WTC11 (cell line): ENCODE measurements at regions not wholly inside any gene's neighbourhood (a gene's known extent, or its start where the extent isn't known, plus 50 kb on each side); places are given as distances from the start of the nearest gene placed in this dataset.

ENCODE experiments used
- ATAC-seq: fragments of 200-7000 bp; cut with Tn5 transposase; 2 replicates; pipeline ENCODE4 v1.10.0; 2021; ENCODE audit warnings: mild to moderate bottlenecking, moderate library complexity
- CTCF ChIA-PET: fragments of 300-600 bp; sonication (Branson Sonifier 250); formaldehyde crosslinking; loops from one replicate; lab custom pipeline; 2021; ENCODE audit warnings: antibody characterized with exemption; lab: Charles Lee
- POLR2A ChIA-PET: fragments of 350-600 bp; sonication (Branson Sonifier 250); formaldehyde crosslinking; loops from one replicate; lab custom pipeline; 2021; ENCODE audit warnings: antibody characterized with exemption; lab: Charles Lee
- DNase-seq: peaks from one replicate; pipeline ENCODE4 v3.0.0; 2021; ENCODE audit warnings: low spot score
- H3K27ac Mint-ChIP-seq: 2 replicates; pipeline ENCODE4 v1.8.0; 2021; ENCODE audit warnings: mixed read lengths
- H3K27me3 Mint-ChIP-seq: 2 replicates; pipeline ENCODE4 v1.8.0; 2021; ENCODE audit warnings: low read depth, mild to moderate bottlenecking, moderate library complexity, mixed read lengths
- H3K36me3 Mint-ChIP-seq: 2 replicates; pipeline ENCODE4 v1.8.0; 2021; ENCODE audit warnings: mixed read lengths
- H3K4me1 Mint-ChIP-seq: 2 replicates; pipeline ENCODE4 v1.8.0; 2022; ENCODE audit warnings: mixed read lengths
- H3K4me3 Mint-ChIP-seq: 2 replicates; pipeline ENCODE4 v1.8.0; 2021; ENCODE audit warnings: mild to moderate bottlenecking, moderate library complexity, mixed read lengths
- H3K9me3 Mint-ChIP-seq: 2 replicates; pipeline ENCODE4 v1.8.0; 2021; ENCODE audit warnings: mixed read lengths
- AFF4 ChIP-seq: sonication (generic); formaldehyde crosslinking; IDR thresholded peaks from 2 replicates; pipeline ENCODE4 v1.8.1; 2023; ENCODE audit warnings: mild to moderate bottlenecking, missing genetic modification reagents, borderline replicate concordance
- AR ChIP-seq: fragments of 250-450 bp; sonication (Bioruptor Pico); IDR thresholded peaks from 2 replicates; pipeline ENCODE4 v1.9.0; 2021; ENCODE audit warnings: mild to moderate bottlenecking
- ATF2 ChIP-seq: sonication (generic); formaldehyde crosslinking; IDR thresholded peaks from 2 replicates; pipeline ENCODE4 v1.8.1; 2022; ENCODE audit warnings: low read depth, missing genetic modification reagents, borderline replicate concordance
- CDX4 ChIP-seq: fragments of 250-450 bp; sonication (Bioruptor Pico); IDR thresholded peaks from 2 replicates; pipeline ENCODE4 v1.9.0; 2021; ENCODE audit warnings: moderate library complexity, mild to moderate bottlenecking, inconsistent platforms, borderline replicate concordance
- CTCF ChIP-seq: fragments of 200-600 bp; IDR thresholded peaks from 2 replicates; pipeline ENCODE4 v1.8.0; 2022; ENCODE audit warnings: antibody characterized with exemption
- E2F5 ChIP-seq: sonication (generic); formaldehyde crosslinking; IDR thresholded peaks from 2 replicates; pipeline ENCODE4 v1.8.1; 2022; ENCODE audit warnings: mild to moderate bottlenecking, moderate library complexity, missing genetic modification reagents
- EMX1 ChIP-seq: fragments of 250-450 bp; sonication (Bioruptor Pico); IDR thresholded peaks from 2 replicates; pipeline ENCODE4 v1.8.0; 2021; ENCODE audit warnings: mild to moderate bottlenecking
- IRF1 ChIP-seq: sonication (generic); formaldehyde crosslinking; IDR thresholded peaks from 2 replicates; pipeline ENCODE4 v1.8.0; 2023; ENCODE audit warnings: missing genetic modification reagents
- OVOL2 ChIP-seq: fragments of 250-450 bp; sonication (Bioruptor Pico); IDR thresholded peaks from 2 replicates; pipeline ENCODE4 v1.9.0; 2021; ENCODE audit warnings: mild to moderate bottlenecking, borderline replicate concordance
- PREB ChIP-seq: sonication (generic); formaldehyde crosslinking; IDR thresholded peaks from 2 replicates; pipeline ENCODE4 v1.8.1; 2022; ENCODE audit warnings: mild to moderate bottlenecking, missing genetic modification reagents, moderate library complexity, borderline replicate concordance
- USF1 ChIP-seq: sonication (generic); formaldehyde crosslinking; IDR thresholded peaks from 2 replicates; pipeline ENCODE4 v1.8.0; 2022; ENCODE audit warnings: mild to moderate bottlenecking, missing genetic modification reagents
- ZNF121 ChIP-seq: sonication (generic); formaldehyde crosslinking; IDR thresholded peaks from 2 replicates; pipeline ENCODE4 v1.8.0; 2023; ENCODE audit warnings: missing genetic modification reagents
- ZNF232 ChIP-seq: sonication (generic); formaldehyde crosslinking; IDR thresholded peaks from 2 replicates; pipeline ENCODE4 v1.8.0; 2022; ENCODE audit warnings: mild to moderate bottlenecking, missing genetic modification reagents
- ZNF263 ChIP-seq: sonication (generic); formaldehyde crosslinking; IDR thresholded peaks from 2 replicates; pipeline ENCODE4 v1.8.1; 2022; ENCODE audit warnings: low read depth, mild to moderate bottlenecking, moderate library complexity, missing genetic modification reagents
- ZNF396 ChIP-seq: fragments of 250-450 bp; sonication (Bioruptor Pico); IDR thresholded peaks from 2 replicates; pipeline ENCODE4 v1.8.0; 2021; ENCODE audit warnings: mild to moderate bottlenecking, moderate library complexity, borderline replicate concordance

GRCh38 chr9:90958328-90958727, 156.7 kb downstream of the SYK start:
- POLR2A ChIA-PET: interaction anchor here (0.9 kb wide), 1 partner anchor 9 kb away, joined by 3 read pairs; no protein-coding TSS in a partner anchor
- CTCF ChIA-PET: no interaction called here
- DNase-seq (no peak), ATAC-seq (no peak)
- Mint-ChIP-seq H3K27me3 (peaks cover 4% of the 10 kb centered on the region), H3K27ac (no peak overlapping the region), H3K4me1 (peaks cover 8% of the 10 kb centered on the region), H3K36me3 (no peaks in the 10 kb centered on the region), H3K4me3 (no peak overlapping the region)
- TF ChIP-seq PREB (CRISPR knock-in tag) (no peak), USF1 (CRISPR knock-in tag) (no peak)
- TF ChIP-seq, all 79 proteins: peak for 0
- no peaks in the 10 kb centered on the region; the same call in 1 of the 2 replicates for H3K9me3 Mint-ChIP-seq

- Mint-ChIP-seq H3K27ac (no peak overlapping the region), H3K4me3 (no peak overlapping the region), H3K9me3 (peaks cover 4% of the 10 kb centered on the region), H3K4me1 (peaks cover 22% of the 10 kb centered on the region), H3K36me3 (no peaks in the 10 kb centered on the region), H3K27me3 (no peaks in the 10 kb centered on the region)
- POLR2A ChIA-PET: no interaction called here
- TF ChIP-seq ZNF263 (CRISPR knock-in tag): no peak
- TF ChIP-seq CTCF: no peak
- TF ChIP-seq PREB (CRISPR knock-in tag): no peak
- no peak for TF ChIP-seq ATF2 (CRISPR knock-in tag)
- CTCF ChIA-PET: no interaction called here
- DNase-seq: no peak
- no peak for ATAC-seq
These were observed 159.3 kb downstream of the SYK start for GRCh38 chr9:90960941-90961340.

GRCh38 chr9:90961375-90961774, 159.8 kb downstream of the SYK start:
- peaks cover 27% of the 10 kb centered on the region for H3K4me1 Mint-ChIP-seq
- peaks cover 4% of the 10 kb centered on the region for H3K9me3 Mint-ChIP-seq
- no peaks in the 10 kb centered on the region for H3K36me3 Mint-ChIP-seq
- H3K4me3 Mint-ChIP-seq: no peak overlapping the region
- no peak for DNase-seq
- ChIA-PET CTCF (no interaction called here), POLR2A (no interaction called here)
- ATAC-seq: no peak
- no peaks in the 10 kb centered on the region for H3K27me3 Mint-ChIP-seq
- H3K27ac Mint-ChIP-seq: no peak overlapping the region
- TF ChIP-seq ZNF232 (no peak), OVOL2 (CRISPR knock-in tag) (no peak), AFF4 (CRISPR knock-in tag) (no peak), AR (CRISPR knock-in tag) (no peak), ZNF121 (CRISPR knock-in tag) (no peak), E2F5 (CRISPR knock-in tag) (no peak), IRF1 (CRISPR knock-in tag) (no peak), ZNF396 (CRISPR knock-in tag) (no peak), CDX4 (CRISPR knock-in tag) (no peak), EMX1 (CRISPR knock-in tag) (no peak)
